ENCODE measurements at regions not wholly inside any gene's neighbourhood (a gene's known extent, or its start where the extent isn't known, plus 50 kb on each side); places are given as distances from the start of the nearest gene placed in this dataset.

- TF ChIP-seq POLR2A (IDR thresholded peaks at IDR 0.05) (no peak), CTCF (IDR thresholded peaks at IDR 0.05) (no peak)
Observed at GRCh38 chr3:135907422-135908165, 57.9 kb upstream of the PPP2R3A start.
